ENCODE measurements at regions not wholly inside any gene's neighbourhood (a gene's known extent, or its start where the extent isn't known, plus 50 kb on each side); places are given as distances from the start of the nearest gene placed in this dataset.

GRCh38 chr2:74036010-74036409 is 51.3 kb downstream of the TET3 start:
- 95 to 97% methylated on average over 7 of the region's 7 CpGs for WGBS, 2 donors
- H3K9me3 ChIP-seq = no peaks in the 10 kb centered on the region
- FAIRE-seq = no peak

GRCh38 chr2:74036450-74037195 is 51.9 kb downstream of the TET3 start:
- no peak for TF ChIP-seq CTCF (IDR thresholded peaks at IDR 0.05)
- Histone ChIP-seq H3K4me1 (no peaks in the 10 kb centered on the region), H3K36me3 (no peaks in the 10 kb centered on the region), H3K9me3 (no peaks in the 10 kb centered on the region), H3K27ac (no peak overlapping the region), H3K27me3 (no peaks in the 10 kb centered on the region), H3K4me3 (no peak overlapping the region)
- intact Hi-C loops (cut with DNase I) = no loop called here
- FAIRE-seq (no peak), ATAC-seq (peak in 1 of 4 donors; percentile 35), DNase-seq (no peak)
- WGBS, 2 donors = 83% methylated on average over 4 of the region's 4 CpGs

More at GRCh38 chr2:74036010-74036409, 51.3 kb downstream of the TET3 start:
- no peak overlapping the region for H3K4me3 ChIP-seq
- no peak overlapping the region for H3K27ac ChIP-seq
- H3K4me1 ChIP-seq = no peaks in the 10 kb centered on the region
- DNase-seq (no peak), ATAC-seq (no peak)
- intact Hi-C loops (cut with DNase I) = no loop called here
- no peaks in the 10 kb centered on the region for H3K36me3 ChIP-seq
- H3K27me3 ChIP-seq = no peaks in the 10 kb centered on the region
- TF ChIP-seq CTCF (IDR thresholded peaks at IDR 0.05) = no peak

DNA sequence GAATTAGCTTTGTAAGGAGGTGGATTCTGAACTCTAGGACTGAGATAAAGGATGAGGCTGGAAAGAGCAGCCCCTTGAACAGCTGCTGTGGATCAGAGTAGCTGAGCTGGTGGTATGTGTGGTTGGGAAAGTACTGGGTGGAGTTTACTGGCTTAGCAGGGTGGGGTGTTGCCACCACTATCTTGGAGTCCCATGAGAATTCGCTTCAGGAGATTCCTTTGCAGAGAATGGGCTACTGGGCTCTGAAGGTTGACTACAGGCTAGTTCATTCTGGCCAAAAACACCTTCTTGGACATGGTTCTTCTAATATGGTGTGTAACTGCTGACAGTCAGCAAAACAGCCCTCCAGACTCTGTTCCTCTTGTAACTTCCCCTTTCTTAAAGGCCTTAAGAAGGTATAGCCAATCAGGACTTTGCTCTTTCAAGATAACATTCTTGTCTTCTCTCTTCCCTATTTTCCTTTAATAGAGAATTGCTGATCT is 52.7 kb downstream of the TET3 start:
- FAIRE-seq = no peak
- Histone ChIP-seq H3K27me3 (no peaks in the 10 kb centered on the region), H3K9me3 (no peaks in the 10 kb centered on the region), H3K4me1 (no peaks in the 10 kb centered on the region), H3K4me3 (no peak overlapping the region), H3K27ac (peak overlapping the region in 1 of 4 donors; percentile 23), H3K36me3 (no peaks in the 10 kb centered on the region)
- WGBS, 2 donors = 91 to 92% methylated on average over 1 of the region's 1 CpG
- intact Hi-C loops (cut with DNase I) = no loop called here
- no peak for TF ChIP-seq CTCF (IDR thresholded peaks at IDR 0.05)
- no peak for DNase-seq
- ATAC-seq = peak in 3 of 4 donors; percentile 30 to 79 (median 64)

DNA sequence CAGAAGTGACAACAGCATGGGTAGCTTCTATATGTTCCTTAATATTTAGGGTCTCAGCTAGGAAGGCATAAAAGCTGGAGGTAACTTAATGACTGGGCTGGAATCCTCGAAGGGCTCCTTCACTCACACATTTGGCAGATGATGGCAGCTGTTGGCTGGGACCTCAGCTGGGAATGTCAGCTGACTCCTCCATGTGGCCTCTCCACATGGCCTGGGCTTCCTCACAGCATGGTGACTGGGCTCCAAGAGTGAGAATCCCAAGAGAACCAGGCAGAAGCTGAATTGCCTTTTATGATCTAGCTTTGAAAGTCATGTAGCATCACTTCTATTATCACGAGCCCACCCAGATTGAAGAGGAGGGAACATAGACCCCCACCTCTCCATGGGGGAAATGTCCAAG is 54.9 kb downstream of the TET3 start:
- H3K27ac ChIP-seq = no peak overlapping the region
- no peaks in the 10 kb centered on the region for H3K27me3 ChIP-seq
- 90 to 98% methylated on average over 2 of the region's 2 CpGs for WGBS, 2 donors
- H3K9me3 ChIP-seq = no peaks in the 10 kb centered on the region
- FAIRE-seq (no peak), ATAC-seq (no peak), DNase-seq (no peak)
- H3K4me1 ChIP-seq = no peaks in the 10 kb centered on the region
- intact Hi-C loops (cut with DNase I) = no loop called here
- no peak for TF ChIP-seq CTCF (IDR thresholded peaks at IDR 0.05)
- no peaks in the 10 kb centered on the region for H3K36me3 ChIP-seq
- H3K4me3 ChIP-seq = no peak overlapping the region

DNA sequence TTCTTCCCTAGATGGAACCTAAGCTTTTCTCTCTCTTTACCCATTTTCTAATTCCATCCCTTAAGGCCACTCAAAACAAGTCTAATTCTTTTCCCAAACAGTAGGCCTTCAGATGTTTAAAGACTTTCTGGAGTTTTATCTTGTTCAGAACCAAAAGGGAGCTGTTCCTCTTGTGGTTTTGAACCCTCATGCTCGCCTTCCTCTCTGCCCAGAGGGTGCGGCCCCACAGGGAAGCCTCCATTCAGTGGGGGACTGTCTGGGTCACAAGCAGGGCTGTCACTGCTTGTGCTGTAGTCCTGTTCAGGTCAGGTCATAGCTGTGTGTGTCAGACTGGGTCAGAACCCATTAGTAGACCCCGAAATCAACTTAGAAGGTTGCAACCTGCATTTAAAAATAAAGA is 56.5 kb downstream of the TET3 start:
- ATAC-seq (peak in 1 of 4 donors; percentile 36), FAIRE-seq (no peak), DNase-seq (no peak)
- intact Hi-C loops (cut with DNase I) = no loop called here
- Histone ChIP-seq H3K4me3 (no peak overlapping the region), H3K4me1 (no peaks in the 10 kb centered on the region), H3K36me3 (no peaks in the 10 kb centered on the region), H3K27me3 (no peaks in the 10 kb centered on the region), H3K9me3 (no peaks in the 10 kb centered on the region), H3K27ac (no peak overlapping the region)
- WGBS, 2 donors = 94% methylated on average over 3 of the region's 3 CpGs
- TF ChIP-seq CTCF (IDR thresholded peaks at IDR 0.05) = no peak

Measured in pancreas (tissue), 10 donors.